Vagina (tissue), 2 donors: ENCODE measurements at regions not wholly inside any gene's neighbourhood (a gene's known extent, or its start where the extent isn't known, plus 50 kb on each side); places are given as distances from the start of the nearest gene placed in this dataset.
A peak's percentile ranks its signal among the peaks of the same experiment; 100 is the strongest.

Source experiments
- DNase-seq, 2 donors: peaks; one replicate each; pipeline ENCODE4 v3.0.0-alpha.2; 2017; ENCODE audit errors: extremely low spot score in 2 of 2
- H3K27ac ChIP-seq: fragments of 200-600 bp; sonication (generic); one replicate; pipeline ENCODE4 v1.5.1; 2019
- H3K27me3 ChIP-seq: fragments of 200-600 bp; sonication (generic); one replicate; pipeline ENCODE4 v1.5.1; 2019
- H3K36me3 ChIP-seq, 2 donors: fragments of 200-600 bp; sonication (generic); one replicate each; pipeline ENCODE4 v1.5.1; 2017 to 2019
- H3K4me1 ChIP-seq: fragments of 200-600 bp; sonication (generic); one replicate; pipeline ENCODE4 v1.5.1; 2019
- H3K4me3 ChIP-seq, 2 donors: fragments of 200-600 bp; sonication (generic); 1 replicate in 1 of 2; 2 replicates in 1 of 2; pipeline ENCODE4 v1.5.1; 2016 to 2019
- H3K9me3 ChIP-seq: fragments of 200-600 bp; sonication (generic); one replicate; pipeline ENCODE4 v1.5.1; 2019
- CTCF ChIP-seq, 3 experiments: fragments of 450-650 bp in 2 of 3; fragments of 200-600 bp in 1 of 3; sonication (generic) in 1 of 3; IDR thresholded peaks; one replicate each; pipeline ENCODE4 v1.5.1; 2017 to 2019; ENCODE audit warnings: antibody characterized with exemption in 3 of 3, mild to moderate bottlenecking in 2 of 3, moderate library complexity in 2 of 3
- POLR2A ChIP-seq, 2 donors: fragments of 450-650 bp; IDR thresholded peaks; one replicate each; pipeline ENCODE4 v1.6.1; 2017; ENCODE audit warnings: antibody characterized with exemption in 2 of 2, mild to moderate bottlenecking in 2 of 2, moderate library complexity in 2 of 2
- POLR2AphosphoS5 ChIP-seq, 2 donors: sonication (generic); formaldehyde crosslinking; IDR thresholded peaks; one replicate each; pipeline ENCODE4 v1.9.0; 2017; ENCODE audit warnings: antibody characterized with exemption in 2 of 2, mild to moderate bottlenecking in 2 of 2, low read depth in 1 of 2; ENCODE audit not compliant: insufficient read depth in 1 of 2
- intact Hi-C: fragments of 100-400 bp; cut with DNase I; formaldehyde crosslinking; loops from one replicate; pipeline ENCODE4 v1.15.1; 2023

DNA sequence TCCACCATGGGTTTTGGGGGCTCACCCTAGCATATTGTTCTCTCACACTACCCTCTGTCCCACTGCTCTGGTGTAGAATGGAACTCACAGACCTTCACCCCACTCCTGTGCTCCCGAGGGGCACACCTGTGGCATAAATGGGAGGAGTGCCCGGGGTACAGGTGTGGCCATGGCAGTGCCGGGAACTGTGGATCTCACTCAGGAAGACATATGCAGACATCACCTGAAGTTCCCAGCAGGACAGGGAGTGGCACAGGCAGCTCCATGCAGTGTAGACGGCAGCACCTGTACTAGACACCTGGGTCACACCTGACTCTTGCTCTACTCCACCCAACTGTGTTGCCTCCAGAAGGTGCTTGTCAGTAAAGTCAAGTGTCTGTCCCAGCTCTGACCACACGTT lies 57.6 kb upstream of the MRPS22 start:
- TF ChIP-seq POLR2A (IDR thresholded peaks at IDR 0.05) (no peak), CTCF (IDR thresholded peaks at IDR 0.05) (no peak), POLR2AphosphoS5 (IDR thresholded peaks at IDR 0.05; ENCODE audit: insufficient read depth in 1 of 2, low read depth in 1 of 2) (no peak)
- Histone ChIP-seq H3K27me3 (no peaks in the 10 kb centered on the region), H3K4me3 (no peak overlapping the region), H3K27ac (no peak overlapping the region), H3K9me3 (no peaks in the 10 kb centered on the region), H3K36me3 (no peaks in the 10 kb centered on the region), H3K4me1 (peaks cover 15% of the 10 kb centered on the region)
- DNase-seq: no peak
- intact Hi-C loops: no loop called here

DNA sequence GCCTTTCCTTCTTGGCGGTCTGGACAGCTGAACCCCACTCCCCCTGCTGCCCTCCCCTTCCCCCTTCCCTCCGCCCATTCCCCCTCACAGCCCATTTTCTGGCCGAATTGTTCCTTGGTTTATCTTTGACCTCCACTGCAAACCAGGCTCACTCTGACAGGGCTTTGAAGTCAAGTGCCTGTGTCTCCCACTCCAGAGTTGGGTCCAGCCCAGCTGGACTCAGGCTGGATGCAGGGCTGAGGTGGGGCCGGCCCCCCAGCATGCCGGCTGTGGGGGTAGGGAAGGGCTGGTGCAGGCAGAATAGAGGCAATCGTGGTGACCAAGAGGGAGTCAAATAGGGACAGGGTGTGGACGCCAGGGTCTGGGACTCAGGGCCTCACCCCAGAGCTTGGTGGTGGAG lies 57.0 kb upstream of the MRPS22 start:
- H3K4me3 ChIP-seq: no peak overlapping the region
- TF ChIP-seq CTCF (IDR thresholded peaks at IDR 0.05) (no peak), POLR2A (IDR thresholded peaks at IDR 0.05) (no peak), POLR2AphosphoS5 (IDR thresholded peaks at IDR 0.05; ENCODE audit: insufficient read depth in 1 of 2, low read depth in 1 of 2) (no peak)
- intact Hi-C loops: no loop called here

GRCh38 chr3:139287557-139287956 lies 56.3 kb upstream of the MRPS22 start:
- intact Hi-C loops: no loop called here
- H3K9me3 ChIP-seq: no peaks in the 10 kb centered on the region
- TF ChIP-seq POLR2A (IDR thresholded peaks at IDR 0.05): no peak
- TF ChIP-seq CTCF (IDR thresholded peaks at IDR 0.05): no peak
- TF ChIP-seq POLR2AphosphoS5 (IDR thresholded peaks at IDR 0.05; ENCODE audit: insufficient read depth in 1 of 2, low read depth in 1 of 2): no peak
- no peaks in the 10 kb centered on the region for H3K27me3 ChIP-seq
- H3K36me3 ChIP-seq: no peaks in the 10 kb centered on the region
- no peak for DNase-seq
- H3K4me1 ChIP-seq: peaks cover 24% of the 10 kb centered on the region
- no peak overlapping the region for H3K27ac ChIP-seq
- no peak overlapping the region for H3K4me3 ChIP-seq

More for the DNA sequence above, 57.0 kb upstream of the MRPS22 start:
- Histone ChIP-seq H3K27me3 (no peaks in the 10 kb centered on the region), H3K4me1 (peaks cover 21% of the 10 kb centered on the region), H3K36me3 (no peaks in the 10 kb centered on the region), H3K27ac (no peak overlapping the region), H3K9me3 (no peaks in the 10 kb centered on the region)
- DNase-seq: no peak

DNA sequence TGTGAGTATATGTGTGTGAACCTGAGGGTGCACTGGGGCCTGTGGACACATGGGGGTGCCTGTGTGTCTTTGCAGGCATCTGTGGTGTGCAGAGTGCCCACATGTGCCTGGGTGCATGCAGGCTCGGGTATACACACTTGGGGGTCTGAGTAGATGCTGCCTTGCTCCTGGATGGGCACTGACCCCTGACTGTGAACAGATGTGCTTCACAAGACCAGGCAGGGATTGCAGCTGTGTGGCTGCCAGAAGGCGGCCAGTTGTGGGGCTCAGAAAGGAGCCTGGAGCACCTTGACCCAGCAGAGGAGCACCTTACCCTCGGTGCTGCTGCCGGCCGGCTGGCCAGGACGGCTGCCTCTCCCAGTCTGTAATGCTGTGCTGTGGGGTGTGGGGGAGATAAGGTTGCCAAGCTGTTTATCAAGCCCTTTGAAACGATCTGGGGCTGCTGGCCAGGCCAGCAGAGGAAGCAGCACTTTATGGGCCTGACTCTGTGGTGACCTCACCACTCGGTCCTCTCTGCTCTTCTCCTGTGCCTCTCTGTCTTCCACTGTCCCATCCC lies 55.5 kb upstream of the MRPS22 start:
- no peak for DNase-seq
- intact Hi-C loops: no loop called here
- Histone ChIP-seq H3K4me1 (peaks cover 24% of the 10 kb centered on the region), H3K27ac (peak overlapping the region; percentile 50), H3K27me3 (no peaks in the 10 kb centered on the region), H3K9me3 (no peaks in the 10 kb centered on the region), H3K36me3 (no peaks in the 10 kb centered on the region), H3K4me3 (no peak overlapping the region)
- TF ChIP-seq POLR2AphosphoS5 (IDR thresholded peaks at IDR 0.05; ENCODE audit: insufficient read depth in 1 of 2, low read depth in 1 of 2): peak in 1 of 2 donors; percentile 37
- no peak for TF ChIP-seq CTCF (IDR thresholded peaks at IDR 0.05)
- no peak for TF ChIP-seq POLR2A (IDR thresholded peaks at IDR 0.05)

DNA sequence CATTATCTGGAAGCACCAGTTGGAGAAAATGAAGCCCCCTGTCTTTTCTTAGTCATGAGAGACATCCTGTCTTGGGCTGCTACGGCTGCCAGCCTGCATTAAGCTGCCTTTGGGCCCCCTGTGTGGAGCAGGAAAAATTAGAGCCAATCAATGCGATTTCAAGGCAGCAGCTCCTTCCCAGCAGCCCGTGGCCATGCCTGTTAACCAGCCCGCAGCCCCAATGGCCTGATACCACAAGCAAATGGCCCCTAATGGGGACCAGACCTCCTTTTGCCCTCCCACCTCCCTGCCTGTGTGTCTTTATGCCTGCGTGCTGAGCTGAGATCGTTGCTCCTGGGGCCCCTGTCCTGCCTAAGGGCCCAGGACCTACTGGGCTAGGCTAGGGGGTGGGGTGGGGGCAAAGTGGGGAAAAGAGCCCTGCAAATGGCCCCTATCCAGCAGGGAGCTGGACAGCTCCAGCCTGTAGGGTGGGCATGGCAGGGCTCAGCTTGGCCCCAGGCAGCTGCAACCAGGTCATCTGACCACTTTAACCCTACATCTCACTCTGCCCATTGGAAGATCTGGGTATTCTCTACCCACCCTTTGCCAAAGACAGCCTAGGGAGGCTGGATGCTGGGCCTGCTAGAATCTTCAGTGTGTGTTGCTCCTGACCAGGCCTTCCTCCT lies 53.8 kb upstream of the MRPS22 start:
- Histone ChIP-seq H3K36me3 (no peaks in the 10 kb centered on the region), H3K4me1 (peaks cover 24% of the 10 kb centered on the region), H3K9me3 (no peaks in the 10 kb centered on the region), H3K27me3 (no peaks in the 10 kb centered on the region), H3K4me3 (no peak overlapping the region), H3K27ac (peak overlapping the region; percentile 10)
- TF ChIP-seq CTCF (IDR thresholded peaks at IDR 0.05): no peak
- no peak for TF ChIP-seq POLR2A (IDR thresholded peaks at IDR 0.05)
- no peak for TF ChIP-seq POLR2AphosphoS5 (IDR thresholded peaks at IDR 0.05; ENCODE audit: insufficient read depth in 1 of 2, low read depth in 1 of 2)
- no peak for DNase-seq
- intact Hi-C loops: no loop called here
